SK-N-SH treated with all-trans-retinoic acid at 6 μM for 48 hours (cell line): ENCODE measurements at regions not wholly inside any gene's neighbourhood (a gene's known extent, or its start where the extent isn't known, plus 50 kb on each side); places are given as distances from the start of the nearest gene placed in this dataset.

Source experiments
- ATAC-seq: fragments of 200-7000 bp; cut with Tn5 transposase; 3 replicates; pipeline ENCODE4 v1.9.1; 2020; ENCODE audit warnings: mild to moderate bottlenecking, moderate library complexity
- ARNTL ChIP-seq: fragments of 450-650 bp; formaldehyde crosslinking; IDR thresholded peaks from 2 replicates; pipeline ENCODE4 v1.5.0; 2020; ENCODE audit warnings: low read depth, mild to moderate bottlenecking, moderate library complexity, borderline replicate concordance
- BACH2 ChIP-seq: fragments of 250-450 bp; sonication (Bioruptor Pico); IDR thresholded peaks from 2 replicates; pipeline ENCODE4 v1.9.0; 2021; ENCODE audit warnings: mild to moderate bottlenecking, borderline replicate concordance
- CSDC2 ChIP-seq: fragments of 250-450 bp; sonication (Bioruptor Pico); IDR thresholded peaks from 2 replicates; pipeline ENCODE4 v1.5.0; 2020; ENCODE audit warnings: mild to moderate bottlenecking, moderate library complexity
- ESRRG ChIP-seq: fragments of 250-450 bp; sonication (Bioruptor Pico); IDR thresholded peaks from 2 replicates; pipeline ENCODE4 v1.6.1; 2021; ENCODE audit warnings: mild to moderate bottlenecking
- GLIS3 ChIP-seq: fragments of 250-450 bp; sonication (Bioruptor Pico); IDR thresholded peaks from 2 replicates; pipeline ENCODE4 v1.5.0; 2020; ENCODE audit warnings: mild to moderate bottlenecking, moderate library complexity
- OSR1 ChIP-seq: fragments of 250-450 bp; sonication (Bioruptor Pico); IDR thresholded peaks from 2 replicates; pipeline ENCODE4 v1.8.0; 2022; ENCODE audit warnings: moderate library complexity, mild to moderate bottlenecking, inconsistent platforms
- PPARA ChIP-seq: fragments of 250-450 bp; sonication (Bioruptor Pico); IDR thresholded peaks from 2 replicates; pipeline ENCODE4 v1.5.0; 2020; ENCODE audit warnings: mild to moderate bottlenecking, borderline replicate concordance
- SNAI2 ChIP-seq: fragments of 250-450 bp; sonication (Bioruptor Pico); IDR thresholded peaks from 2 replicates; pipeline ENCODE4 v1.5.0; 2020; ENCODE audit warnings: mild to moderate bottlenecking, moderate library complexity
- TCF4 ChIP-seq: fragments of 250-450 bp; sonication (Bioruptor Pico); IDR thresholded peaks from 2 replicates; pipeline ENCODE4 v1.8.0; 2021; ENCODE audit warnings: mild to moderate bottlenecking, moderate library complexity, borderline replicate concordance
- TOX ChIP-seq: fragments of 250-450 bp; sonication (Bioruptor Pico); IDR thresholded peaks from 2 replicates; pipeline ENCODE4 v1.8.0; 2021; ENCODE audit warnings: mild to moderate bottlenecking, moderate library complexity, borderline replicate concordance
- TSHZ2 ChIP-seq: fragments of 250-450 bp; sonication (Bioruptor Pico); IDR thresholded peaks from 2 replicates; pipeline ENCODE4 v1.5.0; 2020; ENCODE audit warnings: mild to moderate bottlenecking, moderate library complexity
- ZC3H10 ChIP-seq: fragments of 250-450 bp; sonication (Bioruptor Pico); IDR thresholded peaks from 2 replicates; pipeline ENCODE4 v1.5.1; 2021; ENCODE audit warnings: mild to moderate bottlenecking, moderate library complexity
- ZFP3 ChIP-seq: fragments of 250-450 bp; sonication (Bioruptor Pico); IDR thresholded peaks from 2 replicates; pipeline ENCODE4 v1.5.0; 2020; ENCODE audit warnings: mild to moderate bottlenecking, moderate library complexity
- ZFP30 ChIP-seq: fragments of 450-650 bp; formaldehyde crosslinking; IDR thresholded peaks from 2 replicates; pipeline ENCODE4 v1.5.0; 2022; ENCODE audit warnings: mild to moderate bottlenecking, moderate library complexity
- ZNF565 ChIP-seq: fragments of 450-650 bp; formaldehyde crosslinking; conservative IDR thresholded peaks from 2 replicates; pipeline ENCODE4 v1.5.0; 2020; ENCODE audit warnings: low read depth, mild to moderate bottlenecking, moderate library complexity
- ZNF70 ChIP-seq: fragments of 450-650 bp; formaldehyde crosslinking; IDR thresholded peaks from 2 replicates; pipeline ENCODE4 v1.5.0; 2020; ENCODE audit warnings: mild to moderate bottlenecking, moderate library complexity
- ZNF8 ChIP-seq: fragments of 450-650 bp; formaldehyde crosslinking; IDR thresholded peaks from 2 replicates; pipeline ENCODE4 v1.5.0; 2020; ENCODE audit warnings: mild to moderate bottlenecking, moderate library complexity
- TF ChIP-seq, protein P1 (sequence below): fragments of 250-450 bp; sonication (Bioruptor Pico); IDR thresholded peaks from 2 replicates; pipeline ENCODE4 v1.5.1; 2020; ENCODE audit warnings: low read depth, mild to moderate bottlenecking, moderate library complexity
- TF ChIP-seq, protein P2 (sequence below): fragments of 250-450 bp; sonication (Bioruptor Pico); IDR thresholded peaks from 2 replicates; pipeline ENCODE4 v1.5.1; 2021; ENCODE audit warnings: mild to moderate bottlenecking, moderate library complexity
- TF ChIP-seq, protein P3 (sequence below): fragments of 250-450 bp; sonication (Bioruptor Pico); IDR thresholded peaks from 2 replicates; pipeline ENCODE4 v1.8.0; 2020; ENCODE audit warnings: mild to moderate bottlenecking, moderate library complexity, borderline replicate concordance

GRCh38 chr5:25979086-25979485 is 1059.3 kb downstream of the CDH9 start:
- TF ChIP-seq ARNTL (CRISPR knock-in tag) (no peak), CSDC2 (CRISPR knock-in tag) (no peak), ZNF8 (CRISPR knock-in tag) (no peak), TSHZ2 (CRISPR knock-in tag) (no peak), SNAI2 (CRISPR knock-in tag) (no peak), ZNF70 (CRISPR knock-in tag) (no peak), TCF4 (CRISPR knock-in tag) (no peak)
- ATAC-seq = no peak

GRCh38 chr5:25975885-25976284 is 1062.5 kb downstream of the CDH9 start:
- no peak for ATAC-seq
- TF ChIP-seq, protein P1, sequence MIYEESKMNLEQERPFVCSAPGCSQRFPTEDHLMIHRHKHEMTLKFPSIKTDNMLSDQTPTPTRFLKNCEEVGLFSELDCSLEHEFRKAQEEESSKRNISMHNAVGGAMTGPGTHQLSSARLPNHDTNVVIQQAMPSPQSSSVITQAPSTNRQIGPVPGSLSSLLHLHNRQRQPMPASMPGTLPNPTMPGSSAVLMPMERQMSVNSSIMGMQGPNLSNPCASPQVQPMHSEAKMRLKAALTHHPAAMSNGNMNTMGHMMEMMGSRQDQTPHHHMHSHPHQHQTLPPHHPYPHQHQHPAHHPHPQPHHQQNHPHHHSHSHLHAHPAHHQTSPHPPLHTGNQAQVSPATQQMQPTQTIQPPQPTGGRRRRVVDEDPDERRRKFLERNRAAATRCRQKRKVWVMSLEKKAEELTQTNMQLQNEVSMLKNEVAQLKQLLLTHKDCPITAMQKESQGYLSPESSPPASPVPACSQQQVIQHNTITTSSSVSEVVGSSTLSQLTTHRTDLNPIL = no peak
- TF ChIP-seq CSDC2 (CRISPR knock-in tag) = no peak
- no peak for TF ChIP-seq TSHZ2 (CRISPR knock-in tag)
- TF ChIP-seq ZFP3 = no peak
- no peak for TF ChIP-seq PPARA
- TF ChIP-seq ZNF8 (CRISPR knock-in tag) = no peak
- TF ChIP-seq, protein P2, sequence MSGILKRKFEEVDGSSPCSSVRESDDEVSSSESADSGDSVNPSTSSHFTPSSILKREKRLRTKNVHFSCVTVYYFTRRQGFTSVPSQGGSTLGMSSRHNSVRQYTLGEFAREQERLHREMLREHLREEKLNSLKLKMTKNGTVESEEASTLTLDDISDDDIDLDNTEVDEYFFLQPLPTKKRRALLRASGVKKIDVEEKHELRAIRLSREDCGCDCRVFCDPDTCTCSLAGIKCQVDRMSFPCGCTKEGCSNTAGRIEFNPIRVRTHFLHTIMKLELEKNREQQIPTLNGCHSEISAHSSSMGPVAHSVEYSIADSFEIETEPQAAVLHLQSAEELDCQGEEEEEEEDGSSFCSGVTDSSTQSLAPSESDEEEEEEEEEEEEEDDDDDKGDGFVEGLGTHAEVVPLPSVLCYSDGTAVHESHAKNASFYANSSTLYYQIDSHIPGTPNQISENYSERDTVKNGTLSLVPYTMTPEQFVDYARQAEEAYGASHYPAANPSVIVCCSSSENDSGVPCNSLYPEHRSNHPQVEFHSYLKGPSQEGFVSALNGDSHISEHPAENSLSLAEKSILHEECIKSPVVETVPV (CRISPR knock-in tag) = no peak
- no peak for TF ChIP-seq SNAI2 (CRISPR knock-in tag)
- TF ChIP-seq TOX (CRISPR knock-in tag) = no peak
- no peak for TF ChIP-seq BACH2 (CRISPR knock-in tag)
- TF ChIP-seq ZC3H10 (CRISPR knock-in tag) = no peak
- TF ChIP-seq ESRRG (CRISPR knock-in tag) = no peak
- TF ChIP-seq ZFP30 = no peak
- TF ChIP-seq OSR1 (CRISPR knock-in tag) = no peak
- TF ChIP-seq, protein P3, sequence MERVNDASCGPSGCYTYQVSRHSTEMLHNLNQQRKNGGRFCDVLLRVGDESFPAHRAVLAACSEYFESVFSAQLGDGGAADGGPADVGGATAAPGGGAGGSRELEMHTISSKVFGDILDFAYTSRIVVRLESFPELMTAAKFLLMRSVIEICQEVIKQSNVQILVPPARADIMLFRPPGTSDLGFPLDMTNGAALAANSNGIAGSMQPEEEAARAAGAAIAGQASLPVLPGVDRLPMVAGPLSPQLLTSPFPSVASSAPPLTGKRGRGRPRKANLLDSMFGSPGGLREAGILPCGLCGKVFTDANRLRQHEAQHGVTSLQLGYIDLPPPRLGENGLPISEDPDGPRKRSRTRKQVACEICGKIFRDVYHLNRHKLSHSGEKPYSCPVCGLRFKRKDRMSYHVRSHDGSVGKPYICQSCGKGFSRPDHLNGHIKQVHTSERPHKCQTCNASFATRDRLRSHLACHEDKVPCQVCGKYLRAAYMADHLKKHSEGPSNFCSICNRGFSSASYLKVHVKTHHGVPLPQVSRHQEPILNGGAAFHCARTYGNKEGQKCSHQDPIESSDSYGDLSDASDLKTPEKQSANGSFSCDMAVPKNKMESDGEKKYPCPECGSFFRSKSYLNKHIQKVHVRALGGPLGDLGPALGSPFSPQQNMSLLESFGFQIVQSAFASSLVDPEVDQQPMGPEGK (CRISPR knock-in tag) = no peak
- no peak for TF ChIP-seq TCF4 (CRISPR knock-in tag)
- TF ChIP-seq GLIS3 = no peak

GRCh38 chr5:25974451-25974850 is 1063.9 kb downstream of the CDH9 start:
- no peak for TF ChIP-seq ZFP3
- TF ChIP-seq ESRRG (CRISPR knock-in tag) = no peak
- TF ChIP-seq, protein P2 (CRISPR knock-in tag) = no peak
- TF ChIP-seq SNAI2 (CRISPR knock-in tag) = no peak
- no peak for TF ChIP-seq TOX (CRISPR knock-in tag)
- TF ChIP-seq TSHZ2 (CRISPR knock-in tag) = no peak
- TF ChIP-seq ZNF565 (CRISPR knock-in tag) = no peak
- TF ChIP-seq, protein P1 = no peak
- no peak for TF ChIP-seq TCF4 (CRISPR knock-in tag)
- ATAC-seq = no peak
